Body of pancreas (tissue), 4 donors: ENCODE measurements at regions not wholly inside any gene's neighbourhood (a gene's known extent, or its start where the extent isn't known, plus 50 kb on each side); places are given as distances from the start of the nearest gene placed in this dataset.

ENCODE experiments used
- CTCF ChIP-seq, 7 experiments: fragments of 450-650 bp in 4 of 7; fragments of 200-600 bp in 3 of 7; sonication (generic) in 3 of 7; IDR thresholded peaks; one replicate each; pipeline ENCODE4 v1.5.1; 2016 to 2019; ENCODE audit warnings: antibody characterized with exemption in 7 of 7
- POLR2A ChIP-seq, 3 donors: fragments of 450-650 bp; IDR thresholded peaks; one replicate each; pipeline ENCODE4 v1.6.1; 2016; ENCODE audit warnings: antibody characterized with exemption in 3 of 3, mild to moderate bottlenecking in 2 of 3

GRCh38 chr4:82276332-82276640, 97.5 kb downstream of the HNRNPD start:
- TF ChIP-seq CTCF (IDR thresholded peaks at IDR 0.05) (no peak), POLR2A (IDR thresholded peaks at IDR 0.05) (no peak)
